Neural progenitor cell (in vitro differentiated cells): ENCODE measurements at regions not wholly inside any gene's neighbourhood (a gene's known extent, or its start where the extent isn't known, plus 50 kb on each side); places are given as distances from the start of the nearest gene placed in this dataset.

ENCODE experiments used
- DNase-seq: peaks from one replicate; pipeline ENCODE4 v3.0.0-alpha.2; 2016; ENCODE audit warnings: low spot score
- H2AFZ ChIP-seq: fragments of 200-600 bp; sonication (generic); replicated peaks from 2 replicates; pipeline ENCODE4 v1.6.1; 2016; ENCODE audit warnings: antibody characterized with exemption
- H3F3A ChIP-seq: fragments of 200-600 bp; sonication (generic); 2 replicates; pipeline ENCODE4 v1.6.1; 2016; ENCODE audit warnings: antibody characterized with exemption, low read depth
- H3K27ac ChIP-seq: fragments of 200-600 bp; sonication (generic); 2 replicates; pipeline ENCODE4 v1.5.1; 2016; ENCODE audit warnings: mild to moderate bottlenecking
- H3K27me3 ChIP-seq: fragments of 200-600 bp; sonication (generic); 2 replicates; pipeline ENCODE4 v1.6.1; 2016; ENCODE audit warnings: mild to moderate bottlenecking, moderate library complexity
- H3K36me3 ChIP-seq: fragments of 200-600 bp; sonication (generic); 2 replicates; pipeline ENCODE4 v1.5.1; 2016
- H3K4me1 ChIP-seq: fragments of 200-600 bp; sonication (generic); 2 replicates; pipeline ENCODE4 v1.6.1; 2016; ENCODE audit warnings: mixed run types
- H3K4me2 ChIP-seq: fragments of 200-600 bp; sonication (generic); 2 replicates; pipeline ENCODE4 v1.6.1; 2016
- H3K4me3 ChIP-seq: fragments of 200-600 bp; sonication (generic); 2 replicates; pipeline ENCODE4 v1.5.1; 2016
- H3K79me2 ChIP-seq: fragments of 200-600 bp; sonication (generic); 2 replicates; pipeline ENCODE4 v1.6.1; 2016; ENCODE audit warnings: low read depth
- H3K9ac ChIP-seq: fragments of 200-600 bp; sonication (generic); 2 replicates; pipeline ENCODE4 v1.6.1; 2016
- H3K9me3 ChIP-seq: fragments of 200-600 bp; sonication (generic); 2 replicates; pipeline ENCODE4 v1.5.1; 2016; ENCODE audit warnings: low read depth
- H4K20me1 ChIP-seq: fragments of 200-600 bp; sonication (generic); 2 replicates; pipeline ENCODE4 v1.6.1; 2016; ENCODE audit warnings: low read depth
- H3K27ac Mint-ChIP-seq: 3 replicates; pipeline ENCODE4 v1.8.0; 2021; ENCODE audit warnings: mixed read lengths
- H3K27me3 Mint-ChIP-seq: 2 replicates; pipeline ENCODE4 v1.8.0; 2022; ENCODE audit warnings: low read depth, mild to moderate bottlenecking, inconsistent platforms, moderate library complexity, mixed read lengths; ENCODE audit not compliant: insufficient read depth
- H3K36me3 Mint-ChIP-seq: 3 replicates; pipeline ENCODE4 v1.8.0; 2021; ENCODE audit warnings: mixed read lengths
- H3K4me1 Mint-ChIP-seq: 3 replicates; pipeline ENCODE4 v1.8.0; 2021; ENCODE audit warnings: mixed read lengths
- H3K4me3 Mint-ChIP-seq: 3 replicates; pipeline ENCODE4 v1.8.0; 2021; ENCODE audit warnings: mild to moderate bottlenecking, moderate library complexity, mixed read lengths
- H3K9me3 Mint-ChIP-seq: 3 replicates; pipeline ENCODE4 v1.8.0; 2020; ENCODE audit warnings: mixed read lengths
- CTCF ChIP-seq: fragments of 200-600 bp; sonication (generic); IDR thresholded peaks from 2 replicates; pipeline ENCODE4 v1.5.1; 2017; ENCODE audit warnings: antibody characterized with exemption, mild to moderate bottlenecking
- EZH2 ChIP-seq: fragments of 200-600 bp; sonication (generic); IDR thresholded peaks from 2 replicates; pipeline ENCODE4 v1.6.1; 2017; ENCODE audit warnings: antibody characterized with exemption, mild to moderate bottlenecking, moderate library complexity
- EZH2phosphoT487 ChIP-seq: fragments of 200-600 bp; sonication (generic); IDR thresholded peaks from 2 replicates; pipeline ENCODE4 v1.6.1; 2017; ENCODE audit warnings: antibody characterized with exemption

- Histone ChIP-seq H3K36me3 (no peaks in the 10 kb centered on the region), H3F3A (no peaks in the 10 kb centered on the region), H3K27ac (no peak overlapping the region), H3K27me3 (no peaks in the 10 kb centered on the region), H3K4me1 (no peaks in the 10 kb centered on the region), H3K4me2 (no peak overlapping the region), H3K4me3 (no peak overlapping the region), H4K20me1 (no peaks in the 10 kb centered on the region), H3K9ac (no peak overlapping the region), H3K79me2 (no peaks in the 10 kb centered on the region), H3K9me3 (no peaks in the 10 kb centered on the region), H2AFZ (no peak overlapping the region)
- Mint-ChIP-seq H3K36me3 (no peaks in the 10 kb centered on the region), H3K4me3 (no peak overlapping the region), H3K27me3 (peaks cover 4% of the 10 kb centered on the region), H3K27ac (no peak overlapping the region), H3K9me3 (no peaks in the 10 kb centered on the region), H3K4me1 (no peaks in the 10 kb centered on the region)
- no peak for TF ChIP-seq CTCF
- no peak for TF ChIP-seq EZH2phosphoT487
- no peak for TF ChIP-seq EZH2
- DNase-seq, result no peak
These were observed 1331.8 kb upstream of the GBE1 start for GRCh38 chr3:83093222-83093572.

GRCh38 chr3:83092521-83093221 is 1331.2 kb upstream of the GBE1 start:
- Histone ChIP-seq H3K79me2 (no peaks in the 10 kb centered on the region), H3K36me3 (no peaks in the 10 kb centered on the region), H3K27me3 (no peaks in the 10 kb centered on the region), H3K4me2 (no peak overlapping the region), H3K4me1 (no peaks in the 10 kb centered on the region), H3K9ac (no peak overlapping the region), H4K20me1 (no peaks in the 10 kb centered on the region), H3K4me3 (no peak overlapping the region), H2AFZ (no peak overlapping the region), H3K9me3 (no peaks in the 10 kb centered on the region), H3F3A (no peaks in the 10 kb centered on the region), H3K27ac (no peak overlapping the region)
- DNase-seq, result no peak
- Mint-ChIP-seq H3K4me3 (no peak overlapping the region), H3K27me3 (peaks cover 4% of the 10 kb centered on the region), H3K4me1 (no peaks in the 10 kb centered on the region), H3K9me3 (no peaks in the 10 kb centered on the region), H3K36me3 (no peaks in the 10 kb centered on the region), H3K27ac (no peak overlapping the region)
- TF ChIP-seq EZH2phosphoT487, result no peak
- no peak for TF ChIP-seq EZH2
- TF ChIP-seq CTCF, result no peak

DNA sequence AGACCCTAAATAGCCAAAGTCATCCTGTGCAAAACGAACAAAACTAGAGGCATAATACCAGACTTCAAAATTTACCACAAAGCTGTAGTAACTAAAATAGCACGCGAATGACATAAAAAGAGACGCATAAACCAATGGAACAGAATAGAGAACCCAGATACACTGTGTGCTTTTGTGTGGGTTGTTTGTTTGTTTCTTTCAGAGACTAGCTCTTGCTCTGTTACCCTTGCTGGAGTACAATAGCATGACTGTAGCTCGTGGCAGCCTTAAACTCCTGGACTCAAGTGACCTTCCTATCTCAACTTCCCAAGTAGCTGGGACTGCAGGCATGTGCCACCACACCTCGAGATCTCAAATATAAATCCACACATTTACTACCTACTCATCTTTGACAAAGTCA is 1314.6 kb upstream of the GBE1 start:
- H3K9me3 Mint-ChIP-seq, result no peaks in the 10 kb centered on the region
- no peaks in the 10 kb centered on the region for H3K4me1 Mint-ChIP-seq
- peaks cover 2% of the 10 kb centered on the region for H3K27me3 Mint-ChIP-seq
- TF ChIP-seq CTCF (no peak), EZH2 (no peak), EZH2phosphoT487 (no peak)
- Histone ChIP-seq H3K9me3 (no peaks in the 10 kb centered on the region), H3K4me1 (no peaks in the 10 kb centered on the region), H4K20me1 (no peaks in the 10 kb centered on the region), H3K79me2 (no peaks in the 10 kb centered on the region), H3F3A (no peaks in the 10 kb centered on the region), H3K27me3 (no peaks in the 10 kb centered on the region), H3K27ac (no peak overlapping the region), H3K4me3 (no peak overlapping the region), H2AFZ (peak overlapping the region; percentile 32), H3K9ac (no peak overlapping the region), H3K36me3 (no peaks in the 10 kb centered on the region), H3K4me2 (no peak overlapping the region)
- H3K36me3 Mint-ChIP-seq, result no peaks in the 10 kb centered on the region
- H3K27ac Mint-ChIP-seq, result no peak overlapping the region
- DNase-seq, result peak; percentile 9
- no peak overlapping the region for H3K4me3 Mint-ChIP-seq
